ENCODE measurements at regions not wholly inside any gene's neighbourhood (a gene's known extent, or its start where the extent isn't known, plus 50 kb on each side); places are given as distances from the start of the nearest gene placed in this dataset.

DNA sequence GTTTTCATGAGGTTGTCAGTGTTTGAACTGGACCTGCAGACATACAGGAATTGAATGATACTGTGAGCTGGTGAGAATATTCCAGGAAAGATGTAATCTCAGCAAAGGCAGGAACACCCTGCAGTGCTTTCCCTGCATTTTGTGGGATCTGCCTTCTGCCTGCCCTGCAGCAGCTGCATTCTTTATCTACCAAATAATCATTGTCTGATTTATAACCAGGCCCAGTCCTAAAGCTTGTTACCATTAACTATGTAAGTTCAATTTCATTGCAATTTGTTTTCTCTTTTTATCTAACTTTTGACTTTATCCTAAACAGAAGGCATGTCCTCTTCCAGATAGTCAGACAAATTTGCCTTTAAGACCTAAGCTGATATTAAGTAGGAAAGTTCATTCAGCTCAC is 99.8 kb upstream of the NOCT start:
- FAIRE-seq (no peak), DNase-seq (ENCODE audit: insufficient read length, low spot score) (no peak)
- TF ChIP-seq, protein P1, sequence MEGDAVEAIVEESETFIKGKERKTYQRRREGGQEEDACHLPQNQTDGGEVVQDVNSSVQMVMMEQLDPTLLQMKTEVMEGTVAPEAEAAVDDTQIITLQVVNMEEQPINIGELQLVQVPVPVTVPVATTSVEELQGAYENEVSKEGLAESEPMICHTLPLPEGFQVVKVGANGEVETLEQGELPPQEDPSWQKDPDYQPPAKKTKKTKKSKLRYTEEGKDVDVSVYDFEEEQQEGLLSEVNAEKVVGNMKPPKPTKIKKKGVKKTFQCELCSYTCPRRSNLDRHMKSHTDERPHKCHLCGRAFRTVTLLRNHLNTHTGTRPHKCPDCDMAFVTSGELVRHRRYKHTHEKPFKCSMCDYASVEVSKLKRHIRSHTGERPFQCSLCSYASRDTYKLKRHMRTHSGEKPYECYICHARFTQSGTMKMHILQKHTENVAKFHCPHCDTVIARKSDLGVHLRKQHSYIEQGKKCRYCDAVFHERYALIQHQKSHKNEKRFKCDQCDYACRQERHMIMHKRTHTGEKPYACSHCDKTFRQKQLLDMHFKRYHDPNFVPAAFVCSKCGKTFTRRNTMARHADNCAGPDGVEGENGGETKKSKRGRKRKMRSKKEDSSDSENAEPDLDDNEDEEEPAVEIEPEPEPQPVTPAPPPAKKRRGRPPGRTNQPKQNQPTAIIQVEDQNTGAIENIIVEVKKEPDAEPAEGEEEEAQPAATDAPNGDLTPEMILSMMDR (IDR thresholded peaks at IDR 0.05; ENCODE audit: insufficient read depth, missing control alignments), result no peak

DNA sequence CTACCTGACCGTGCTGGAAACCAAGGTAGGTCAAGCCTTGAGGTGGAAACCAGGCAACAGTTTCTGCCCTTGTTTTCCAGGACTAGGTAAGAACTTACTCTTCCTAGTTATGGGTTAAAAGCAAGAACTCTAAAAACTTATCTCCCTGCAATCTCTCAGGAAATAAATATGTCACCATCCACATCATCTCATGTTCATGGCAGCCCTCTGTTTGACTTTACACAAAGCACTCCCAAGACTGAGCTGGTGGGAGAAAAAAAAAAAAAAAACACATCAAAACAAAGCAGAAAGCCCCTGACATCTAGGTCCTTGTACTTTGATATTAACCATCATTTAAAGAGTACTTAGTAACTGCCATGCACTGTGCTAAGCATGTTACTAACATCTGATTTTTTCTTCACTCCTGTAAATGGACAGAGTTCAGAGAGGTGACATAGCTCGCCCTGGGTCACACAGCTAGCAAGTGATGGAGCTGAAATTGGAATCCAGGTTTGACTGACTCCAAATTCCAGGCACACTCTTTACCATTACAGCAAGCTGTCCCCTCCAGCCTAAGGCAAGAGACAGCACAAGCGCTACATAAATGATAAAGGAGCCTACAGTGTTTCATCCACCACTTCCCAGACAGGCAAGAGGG is 102.8 kb upstream of the NOCT start:
- FAIRE-seq, result no peak
- DNase-seq (ENCODE audit: insufficient read length, low spot score), result no peak
- TF ChIP-seq, protein P1 (IDR thresholded peaks at IDR 0.05; ENCODE audit: insufficient read depth, missing control alignments), result no peak

DNA sequence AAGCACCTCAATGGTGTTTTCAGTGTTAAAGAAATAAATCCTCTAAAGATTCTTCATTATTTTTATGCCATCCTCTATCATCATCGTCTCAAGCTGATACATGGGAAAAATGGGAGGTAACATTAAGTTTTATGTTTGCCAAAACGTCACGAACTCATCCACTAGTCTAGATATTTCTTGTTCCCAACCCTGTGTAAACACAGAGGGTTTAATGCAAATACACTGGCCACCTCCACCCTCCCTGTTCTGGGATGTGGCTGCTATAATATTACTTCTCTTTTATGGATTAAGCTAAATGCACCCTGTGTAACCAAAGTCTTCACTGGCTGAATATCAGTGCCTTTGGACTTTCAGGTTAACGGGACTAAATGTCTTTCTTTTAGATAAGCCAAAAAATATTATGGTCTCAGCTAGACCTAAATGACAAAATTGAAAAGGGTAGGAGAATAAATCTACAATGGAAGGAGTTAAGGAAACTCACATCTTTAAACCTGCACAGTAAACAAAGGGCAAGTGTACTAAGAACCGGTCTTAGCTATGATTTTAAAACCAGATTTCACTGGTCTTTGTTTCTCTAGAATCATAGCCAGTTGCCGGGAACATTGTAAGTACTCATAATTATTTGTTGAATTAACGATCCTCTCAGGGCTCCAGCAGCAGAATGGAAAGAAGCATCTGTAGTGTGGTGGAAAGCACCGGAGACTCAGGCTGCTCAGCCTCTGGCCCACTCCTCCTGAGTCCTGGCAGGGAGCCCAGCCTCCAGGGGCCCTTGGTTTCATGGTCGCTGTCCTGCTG is 103.5 kb upstream of the NOCT start:
- FAIRE-seq (no peak), DNase-seq (ENCODE audit: insufficient read length, low spot score) (no peak)
- TF ChIP-seq, protein P1 (IDR thresholded peaks at IDR 0.05; ENCODE audit: insufficient read depth, missing control alignments), result no peak

DNA sequence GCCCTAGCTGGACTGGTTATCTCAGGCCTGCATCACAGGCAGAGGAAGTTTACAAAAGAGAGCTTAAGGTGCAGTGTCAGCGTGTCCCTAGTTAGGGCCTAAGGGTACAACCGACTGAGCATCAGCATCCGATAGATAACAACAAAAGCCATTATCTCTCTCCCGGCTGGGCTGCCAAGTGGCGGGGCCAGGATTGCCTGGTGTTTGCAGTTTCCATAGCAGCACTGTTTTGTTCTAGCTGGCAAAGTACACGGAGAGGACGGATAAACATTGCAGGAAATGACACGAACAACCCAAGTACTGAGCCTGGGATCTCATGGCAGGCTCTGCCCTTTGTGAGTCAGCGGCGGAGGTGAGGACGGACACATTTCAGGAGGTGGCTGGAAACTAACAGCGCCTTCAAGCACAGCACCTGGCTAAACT is 104.7 kb upstream of the NOCT start:
- DNase-seq (ENCODE audit: insufficient read length, low spot score) (no peak), FAIRE-seq (no peak)
- TF ChIP-seq, protein P1 (IDR thresholded peaks at IDR 0.05; ENCODE audit: insufficient read depth, missing control alignments), result no peak

DNA sequence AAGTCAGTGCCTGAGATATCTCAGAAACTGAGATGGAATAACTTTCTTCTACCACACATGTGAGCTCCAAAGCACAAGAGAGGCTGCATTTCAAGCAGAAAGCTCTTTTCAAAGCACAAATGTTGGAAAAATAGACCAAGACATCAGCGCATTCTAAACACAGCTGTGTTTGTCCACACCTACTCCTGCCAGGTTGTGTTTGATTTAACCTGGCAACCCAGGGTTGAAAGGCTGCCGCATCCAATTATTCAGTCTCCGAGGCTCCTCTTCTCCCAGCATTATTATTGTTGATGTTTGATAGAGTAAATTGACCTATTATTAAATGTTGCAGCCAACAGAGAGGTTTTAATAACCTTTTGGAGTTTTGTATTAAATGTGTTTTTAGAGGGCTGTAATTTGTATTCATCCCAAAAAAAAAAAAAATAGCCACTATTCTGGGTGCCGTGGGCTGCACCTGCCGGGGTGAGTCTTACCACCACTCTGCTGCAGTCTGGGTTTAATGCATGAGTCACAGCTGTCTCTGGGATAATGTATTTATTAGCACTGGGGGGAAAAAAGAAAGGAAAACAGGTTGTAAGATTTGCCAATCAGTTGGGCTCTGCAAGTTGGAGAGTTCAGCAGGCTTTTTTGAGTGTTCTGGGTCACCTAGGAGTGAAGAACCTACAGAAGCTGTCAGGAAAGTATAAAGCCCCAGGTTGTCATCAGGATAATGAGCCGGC is 105.2 kb upstream of the NOCT start:
- DNase-seq (ENCODE audit: insufficient read length, low spot score) (no peak), FAIRE-seq (no peak)
- TF ChIP-seq, protein P1 (IDR thresholded peaks at IDR 0.05; ENCODE audit: insufficient read depth, missing control alignments), result no peak

DNA sequence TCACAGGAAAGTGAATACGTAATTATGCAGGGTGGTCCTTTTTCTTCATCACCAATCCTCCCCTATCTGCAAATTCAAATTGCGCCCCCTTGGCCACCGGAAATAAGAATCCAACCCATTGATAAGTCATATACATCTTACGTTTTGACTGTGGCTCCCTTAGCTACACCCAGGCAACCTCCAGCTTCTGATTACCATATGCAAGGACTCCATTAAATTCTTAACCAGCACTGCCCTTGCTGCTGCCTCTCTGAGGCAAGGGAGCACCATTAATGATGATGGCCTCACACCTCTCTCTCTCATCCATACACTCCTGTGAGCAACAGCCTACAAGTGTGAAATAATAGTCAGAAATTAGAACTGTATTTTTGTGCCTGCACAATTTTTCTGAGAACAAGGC is 106.0 kb upstream of the NOCT start:
- DNase-seq (ENCODE audit: insufficient read length, low spot score) (no peak), FAIRE-seq (no peak)
- TF ChIP-seq, protein P1 (IDR thresholded peaks at IDR 0.05; ENCODE audit: insufficient read depth, missing control alignments), result no peak
